ENCODE measurements at regions not wholly inside any gene's neighbourhood (a gene's known extent, or its start where the extent isn't known, plus 50 kb on each side); places are given as distances from the start of the nearest gene placed in this dataset.

GRCh38 chr18:75829091-75829490 lies 401.6 kb upstream of the SMIM21 start:
- Histone ChIP-seq H3K9me3 (ENCODE audit: insufficient read depth, low read length) (no peaks in the 10 kb centered on the region), H3K36me3 (ENCODE audit: low read length) (no peaks in the 10 kb centered on the region), H3K9ac (ENCODE audit: low read length) (no peak overlapping the region), H3K79me2 (ENCODE audit: insufficient read depth, low read length) (no peaks in the 10 kb centered on the region), H3K4me2 (ENCODE audit: low read depth, low read length, poor library complexity, severe bottlenecking) (no peak overlapping the region), H3K4me3 (ENCODE audit: insufficient read depth, low read length, poor library complexity, severe bottlenecking) (no peak overlapping the region), H3F3A (ENCODE audit: insufficient read depth) (no peaks in the 10 kb centered on the region), H3K27ac (ENCODE audit: low read depth, low read length) (no peak overlapping the region), H4K20me1 (ENCODE audit: low read depth, low read length) (no peaks in the 10 kb centered on the region), H3K27me3 (ENCODE audit: low read length) (no peaks in the 10 kb centered on the region), H3K9me2 (replicated peaks; ENCODE audit: insufficient read depth, low read length) (no peaks in the 10 kb centered on the region), H2AFZ (ENCODE audit: low read depth, low read length, severe bottlenecking) (no peak overlapping the region)
- no peak for TF ChIP-seq CTCF (IDR thresholded peaks at IDR 0.05; ENCODE audit: insufficient read depth, low read length, poor library complexity, severe bottlenecking)
- TF ChIP-seq EZH2phosphoT487 (conservative IDR thresholded peaks at IDR 0.05; ENCODE audit: low read length): no peak

DNA sequence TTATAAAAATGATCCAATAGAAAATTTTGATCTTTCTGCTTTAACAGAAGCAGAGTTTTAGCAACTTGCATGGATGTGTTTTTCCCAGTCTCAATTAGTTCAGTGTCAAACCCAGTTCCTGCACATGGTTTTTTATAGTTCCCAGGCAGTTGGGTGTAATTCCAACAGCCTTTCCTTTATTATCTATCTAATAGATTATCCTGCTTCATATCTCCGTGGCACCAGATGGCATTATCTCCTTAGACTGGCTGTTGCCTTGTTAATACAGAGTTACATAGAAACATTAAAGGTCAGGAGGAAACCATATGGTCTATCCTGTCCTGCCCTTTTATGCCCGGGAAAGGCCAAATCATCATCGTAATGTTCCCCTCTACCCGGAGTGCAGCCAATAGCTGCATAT lies 400.9 kb upstream of the SMIM21 start:
- no peak overlapping the region for H3K27ac ChIP-seq (ENCODE audit: low read depth, low read length)
- no peaks in the 10 kb centered on the region for H3K9me2 ChIP-seq (replicated peaks; ENCODE audit: insufficient read depth, low read length)
- H4K20me1 ChIP-seq (ENCODE audit: low read depth, low read length): no peaks in the 10 kb centered on the region
- no peaks in the 10 kb centered on the region for H3F3A ChIP-seq (ENCODE audit: insufficient read depth)
- no peak overlapping the region for H3K4me2 ChIP-seq (ENCODE audit: low read depth, low read length, poor library complexity, severe bottlenecking)
- no peaks in the 10 kb centered on the region for H3K27me3 ChIP-seq (ENCODE audit: low read length)
- no peak overlapping the region for H2AFZ ChIP-seq (ENCODE audit: low read depth, low read length, severe bottlenecking)
- no peak overlapping the region for H3K9ac ChIP-seq (ENCODE audit: low read length)
- no peak overlapping the region for H3K4me3 ChIP-seq (ENCODE audit: insufficient read depth, low read length, poor library complexity, severe bottlenecking)
- H3K36me3 ChIP-seq (ENCODE audit: low read length): no peaks in the 10 kb centered on the region
- H3K9me3 ChIP-seq (ENCODE audit: insufficient read depth, low read length): no peaks in the 10 kb centered on the region
- H3K79me2 ChIP-seq (ENCODE audit: insufficient read depth, low read length): no peaks in the 10 kb centered on the region
- no peak for TF ChIP-seq EZH2phosphoT487 (conservative IDR thresholded peaks at IDR 0.05; ENCODE audit: low read length)
- no peak for TF ChIP-seq CTCF (IDR thresholded peaks at IDR 0.05; ENCODE audit: insufficient read depth, low read length, poor library complexity, severe bottlenecking)

GRCh38 chr18:75827751-75828287 lies 400.3 kb upstream of the SMIM21 start:
- Histone ChIP-seq H3K4me3 (ENCODE audit: insufficient read depth, low read length, poor library complexity, severe bottlenecking) (no peak overlapping the region), H2AFZ (ENCODE audit: low read depth, low read length, severe bottlenecking) (no peak overlapping the region), H3K36me3 (ENCODE audit: low read length) (no peaks in the 10 kb centered on the region), H3K27me3 (ENCODE audit: low read length) (no peaks in the 10 kb centered on the region), H3K9ac (ENCODE audit: low read length) (no peak overlapping the region), H3K79me2 (ENCODE audit: insufficient read depth, low read length) (no peaks in the 10 kb centered on the region), H3F3A (ENCODE audit: insufficient read depth) (no peaks in the 10 kb centered on the region), H3K27ac (ENCODE audit: low read depth, low read length) (no peak overlapping the region), H3K9me2 (replicated peaks; ENCODE audit: insufficient read depth, low read length) (no peaks in the 10 kb centered on the region), H4K20me1 (ENCODE audit: low read depth, low read length) (no peaks in the 10 kb centered on the region), H3K4me2 (ENCODE audit: low read depth, low read length, poor library complexity, severe bottlenecking) (no peak overlapping the region), H3K9me3 (ENCODE audit: insufficient read depth, low read length) (no peaks in the 10 kb centered on the region)
- TF ChIP-seq CTCF (IDR thresholded peaks at IDR 0.05; ENCODE audit: insufficient read depth, low read length, poor library complexity, severe bottlenecking) (no peak), EZH2phosphoT487 (conservative IDR thresholded peaks at IDR 0.05; ENCODE audit: low read length) (no peak)
